ENCODE measurements at regions not wholly inside any gene's neighbourhood (a gene's known extent, or its start where the extent isn't known, plus 50 kb on each side); places are given as distances from the start of the nearest gene placed in this dataset.
"Not testable (repeated sequence)": the region's sequence is repeated elsewhere in the genome, so short reads cannot be mapped to it uniquely, and the experiment has no call there.

DNA sequence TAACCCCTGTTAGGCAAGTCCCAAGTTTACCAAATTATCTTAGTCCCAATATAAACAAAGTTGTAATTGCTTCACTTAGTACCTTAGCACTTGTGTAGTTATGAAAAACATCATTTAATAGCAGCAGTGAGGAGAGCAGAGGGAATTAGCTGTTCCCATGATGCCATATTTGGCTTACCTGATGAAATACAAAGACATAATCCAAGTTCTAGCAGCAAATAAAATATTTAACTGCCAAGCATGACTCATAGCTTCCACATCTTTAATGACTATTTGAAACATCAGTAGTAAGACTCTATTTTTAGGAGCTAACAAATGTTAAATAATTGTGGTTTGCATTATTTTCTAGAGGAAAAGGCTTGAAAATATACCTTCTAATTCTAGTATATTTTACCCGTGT, 94.0 kb upstream of the MCHR2 start:
- DNase-seq, result no peak

DNA sequence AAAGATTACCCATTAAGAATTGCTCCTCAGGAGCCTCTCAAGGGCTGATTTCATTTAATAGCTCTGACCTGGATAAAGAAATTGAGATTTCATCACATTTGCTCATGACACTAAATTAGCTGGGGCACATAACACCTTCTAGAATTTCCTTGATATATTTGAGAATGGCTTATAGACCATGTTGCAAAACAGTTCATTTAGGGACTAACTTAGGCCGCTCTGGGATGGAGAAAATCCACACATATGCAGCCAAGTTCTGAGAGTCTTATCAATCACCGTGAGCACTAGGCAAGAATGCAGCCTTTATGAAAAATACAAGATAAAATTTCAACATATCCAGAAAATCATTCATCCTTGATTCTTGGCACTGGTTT, 91.0 kb upstream of the MCHR2 start:
- no peak for DNase-seq

DNA sequence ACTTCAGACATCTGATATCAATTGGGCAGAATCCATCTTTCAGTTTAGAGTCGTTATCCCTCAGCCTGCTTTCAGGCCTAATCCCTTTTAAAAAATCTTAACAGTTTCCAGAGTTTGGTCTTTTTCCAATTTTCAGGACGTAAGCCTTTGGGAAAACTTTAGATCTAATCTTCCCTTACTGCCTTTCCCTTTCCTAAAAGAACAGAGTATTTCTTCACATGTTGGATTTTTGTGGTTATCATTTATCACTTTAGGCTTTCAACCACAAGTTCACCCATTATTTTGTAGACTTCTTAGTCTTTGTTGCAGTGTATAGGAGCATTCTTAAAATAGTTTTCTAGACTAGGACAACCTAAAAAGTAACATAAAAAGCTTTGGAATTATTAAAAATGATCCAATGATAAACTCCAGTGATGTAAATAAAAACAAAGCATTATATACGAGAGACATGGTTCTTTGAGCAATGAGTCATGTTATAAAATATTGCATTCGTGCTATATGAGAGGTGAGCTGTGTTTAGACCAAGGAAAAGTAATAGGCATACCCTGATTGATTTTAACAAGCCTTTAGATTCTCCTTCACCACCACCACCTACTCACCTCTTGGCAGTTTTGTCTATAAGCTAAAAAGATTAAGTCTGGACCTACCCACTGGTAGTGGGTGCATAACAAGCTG, 90.4 kb upstream of the MCHR2 start:
- DNase-seq, result no peak

DNA sequence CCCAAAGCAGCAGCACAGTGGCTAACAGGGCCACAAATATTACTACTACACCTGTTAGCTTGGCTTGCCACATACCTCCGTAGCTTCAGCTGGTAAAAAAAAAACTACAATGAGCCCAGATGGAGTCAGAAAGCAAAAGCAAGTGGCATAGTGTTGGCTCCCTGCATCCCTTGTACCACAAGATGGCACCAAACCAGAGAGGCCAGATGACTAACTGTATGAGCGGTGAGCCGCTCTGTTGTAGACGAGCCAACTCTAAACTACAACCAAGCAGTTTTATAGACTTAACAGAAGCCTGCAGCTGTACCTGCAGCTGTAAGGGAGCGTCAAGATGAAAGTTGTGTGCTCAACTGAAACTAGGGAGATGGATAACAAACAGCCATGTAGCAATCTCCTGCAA, 84.5 kb upstream of the MCHR2 start:
- no peak for DNase-seq

DNA sequence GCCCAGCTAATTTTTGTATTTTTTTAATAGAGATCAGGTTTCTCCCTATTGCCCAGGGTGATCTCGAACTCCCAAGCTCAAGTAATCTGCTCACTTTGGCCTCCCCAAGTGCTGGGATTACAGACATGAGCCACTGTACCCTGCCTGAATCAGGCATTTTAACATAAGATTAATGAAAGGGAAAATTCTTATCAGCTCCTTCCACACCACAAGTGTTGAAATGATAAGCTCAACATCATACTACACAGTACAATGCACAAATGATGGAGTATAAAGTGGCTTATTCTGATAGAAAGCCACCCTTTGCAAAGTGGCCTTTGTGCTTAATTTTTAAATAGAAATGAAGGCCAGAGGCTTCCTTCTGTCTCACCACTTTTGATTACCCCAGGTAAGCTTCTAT, 71.3 kb upstream of the MCHR2 start:
- no peak for DNase-seq

DNA sequence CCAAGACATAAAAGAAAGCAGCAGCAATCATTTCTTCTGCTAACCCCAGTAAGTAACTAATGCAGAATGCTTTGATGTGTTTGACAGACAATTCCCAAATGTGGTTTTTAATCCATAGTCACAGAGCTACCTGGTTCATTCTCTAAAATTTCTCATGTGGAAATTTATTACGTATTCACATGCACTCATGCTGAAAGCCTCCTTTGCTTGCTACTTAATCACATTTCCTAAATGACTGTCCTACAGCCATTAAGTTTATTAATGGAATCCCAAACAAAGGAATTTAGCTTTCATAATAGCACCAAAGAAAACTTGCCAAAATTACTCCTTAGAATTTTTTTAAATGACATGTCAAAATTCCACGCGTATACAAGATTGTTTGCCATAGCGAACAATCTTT, 68.6 kb upstream of the MCHR2 start:
- no peak for DNase-seq

DNA sequence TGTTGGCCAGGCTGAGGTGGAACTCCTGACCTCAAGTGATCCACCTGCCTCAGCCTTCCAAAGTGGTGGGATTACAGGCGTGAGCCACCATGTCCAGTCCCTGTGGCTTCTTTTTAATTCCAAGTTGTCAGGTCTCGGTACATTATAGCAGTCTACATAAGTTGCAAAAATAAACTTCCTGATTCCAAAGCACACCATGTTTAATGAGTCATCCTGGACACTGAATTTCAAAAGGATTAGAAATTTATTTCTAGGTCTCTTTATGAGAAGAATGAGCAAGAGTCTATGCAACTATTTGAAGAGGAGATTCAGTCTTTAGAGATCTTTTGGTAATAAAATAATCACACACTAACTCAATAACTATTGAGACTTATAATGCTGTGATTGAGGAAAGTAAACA, 63.9 kb upstream of the MCHR2 start:
- no peak for DNase-seq

DNA sequence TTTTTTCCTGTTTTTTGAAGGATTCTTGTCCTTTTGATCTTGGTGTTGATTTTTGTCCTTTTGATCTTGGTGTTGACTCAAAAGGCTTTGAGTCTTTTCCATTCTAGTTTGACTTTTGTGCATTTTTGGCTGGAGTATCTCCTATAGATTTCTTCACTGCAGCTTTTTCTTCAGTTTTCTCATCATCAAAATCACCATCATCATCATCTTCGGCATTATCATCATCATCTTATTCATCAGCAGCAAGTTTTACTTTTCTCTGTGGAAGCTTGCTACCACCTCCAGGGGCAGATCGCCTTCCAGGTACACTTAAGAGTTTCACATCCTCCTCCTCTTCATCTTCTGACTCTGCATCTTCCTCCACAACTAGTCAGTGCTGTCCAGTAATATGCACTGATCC, 56.5 kb upstream of the MCHR2 start:
- no peak for DNase-seq

DNA sequence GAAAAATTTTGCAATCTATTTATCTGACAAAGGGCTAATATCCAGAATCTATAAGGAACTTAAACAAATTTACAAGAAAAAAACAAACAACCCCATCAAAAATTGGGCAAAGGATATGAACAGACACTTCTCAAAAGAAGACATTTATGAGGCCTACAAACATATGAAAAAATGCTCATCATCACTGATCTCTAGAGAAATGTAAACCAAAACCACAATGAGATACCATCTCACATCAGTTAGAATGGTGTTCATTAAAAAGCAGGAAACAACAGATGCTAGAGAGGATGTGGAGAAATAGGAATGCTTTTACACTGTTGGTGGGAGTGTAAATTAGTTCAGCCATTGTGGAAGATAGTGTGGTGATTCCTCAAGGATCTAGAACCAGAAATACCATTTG, 49.9 kb upstream of the MCHR2 start:
- not testable (repeated sequence) for DNase-seq
